Colonic mucosa (tissue), 4 donors: ENCODE measurements at regions not wholly inside any gene's neighbourhood (a gene's known extent, or its start where the extent isn't known, plus 50 kb on each side); places are given as distances from the start of the nearest gene placed in this dataset.

Experiments
- DNase-seq: peaks from one replicate; pipeline ENCODE4 v3.0.0-alpha.2; 2020
- H3K27ac ChIP-seq: fragments of 200-600 bp; one replicate; pipeline ENCODE4 v1.8.0; 2021
- H3K27me3 ChIP-seq: fragments of 200-600 bp; one replicate; pipeline ENCODE4 v1.8.0; 2021
- H3K36me3 ChIP-seq: fragments of 200-600 bp; one replicate; pipeline ENCODE4 v1.8.0; 2021
- H3K4me1 ChIP-seq: fragments of 200-600 bp; one replicate; pipeline ENCODE4 v1.8.0; 2021; ENCODE audit warnings: mild to moderate bottlenecking
- H3K4me3 ChIP-seq: fragments of 200-600 bp; one replicate; pipeline ENCODE4 v1.8.0; 2021
- H3K9ac ChIP-seq, 2 donors: one replicate each; pipeline ENCODE4 v1.7.0; 2013; ENCODE audit warnings: control low read depth in 2 of 2, low read depth in 2 of 2, low read length in 2 of 2
- H3K9me3 ChIP-seq: fragments of 200-600 bp; one replicate; pipeline ENCODE4 v1.8.0; 2021
- intact Hi-C: fragments of 100-400 bp; cut with DNase I; formaldehyde crosslinking; loops from one replicate; pipeline ENCODE4 v1.14.1; 2022
- TF ChIP-seq, protein P1 (sequence below): fragments of 200-600 bp; IDR thresholded peaks from one replicate; pipeline ENCODE4 v1.8.0; 2022; ENCODE audit warnings: antibody characterized with exemption, mild to moderate bottlenecking
- donor health status: healthy.
- donor health status: DM: no; HTN: no; CAD: no.
- donor health status: DM: no; HTN: no; CAD: no.

DNA sequence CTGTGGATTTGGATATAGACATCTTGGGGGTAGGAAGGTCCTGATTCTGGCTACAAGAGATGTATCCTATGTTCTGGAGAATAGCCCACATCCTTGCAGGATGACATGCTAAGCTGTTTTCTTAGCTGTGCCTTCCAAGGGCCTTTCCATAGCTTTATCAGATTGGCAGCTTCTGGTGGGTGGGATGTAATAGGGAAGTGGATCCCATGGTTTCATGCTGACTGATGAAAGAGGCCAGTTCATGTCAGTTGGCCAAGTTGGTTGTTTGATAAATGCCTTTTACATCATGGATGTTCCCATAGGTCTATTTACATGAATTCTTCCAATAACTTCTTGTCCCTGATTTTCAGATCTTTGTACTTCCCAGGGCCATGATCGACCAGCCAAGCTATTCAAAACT, 169.1 kb upstream of the RMST start:
- no peaks in the 10 kb centered on the region for H3K9me3 ChIP-seq
- DNase-seq, result no peak
- intact Hi-C loops, result no loop called here

DNA sequence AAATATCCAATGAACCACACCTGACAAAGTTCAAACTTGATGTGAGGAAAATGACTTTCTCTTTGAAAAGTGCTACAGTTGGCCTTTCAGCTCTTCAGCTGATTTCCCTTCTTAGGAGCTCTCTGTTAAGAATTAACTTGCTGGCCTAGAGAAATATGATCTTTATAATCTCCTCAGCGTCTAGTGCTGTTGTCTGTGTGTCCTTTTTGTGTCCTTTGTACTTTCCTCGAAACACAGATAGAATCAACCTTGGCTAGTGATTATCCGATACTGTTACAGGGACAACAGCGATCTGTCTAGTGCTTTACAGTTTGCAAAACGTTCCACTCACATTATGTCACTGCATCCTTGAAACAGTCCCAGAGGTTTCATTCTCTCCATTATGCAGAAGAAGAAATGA, 162.8 kb upstream of the RMST start:
- no peaks in the 10 kb centered on the region for H3K9me3 ChIP-seq

More for the DNA sequence above, 169.1 kb upstream of the RMST start:
- TF ChIP-seq, protein P1, sequence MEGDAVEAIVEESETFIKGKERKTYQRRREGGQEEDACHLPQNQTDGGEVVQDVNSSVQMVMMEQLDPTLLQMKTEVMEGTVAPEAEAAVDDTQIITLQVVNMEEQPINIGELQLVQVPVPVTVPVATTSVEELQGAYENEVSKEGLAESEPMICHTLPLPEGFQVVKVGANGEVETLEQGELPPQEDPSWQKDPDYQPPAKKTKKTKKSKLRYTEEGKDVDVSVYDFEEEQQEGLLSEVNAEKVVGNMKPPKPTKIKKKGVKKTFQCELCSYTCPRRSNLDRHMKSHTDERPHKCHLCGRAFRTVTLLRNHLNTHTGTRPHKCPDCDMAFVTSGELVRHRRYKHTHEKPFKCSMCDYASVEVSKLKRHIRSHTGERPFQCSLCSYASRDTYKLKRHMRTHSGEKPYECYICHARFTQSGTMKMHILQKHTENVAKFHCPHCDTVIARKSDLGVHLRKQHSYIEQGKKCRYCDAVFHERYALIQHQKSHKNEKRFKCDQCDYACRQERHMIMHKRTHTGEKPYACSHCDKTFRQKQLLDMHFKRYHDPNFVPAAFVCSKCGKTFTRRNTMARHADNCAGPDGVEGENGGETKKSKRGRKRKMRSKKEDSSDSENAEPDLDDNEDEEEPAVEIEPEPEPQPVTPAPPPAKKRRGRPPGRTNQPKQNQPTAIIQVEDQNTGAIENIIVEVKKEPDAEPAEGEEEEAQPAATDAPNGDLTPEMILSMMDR, result no peak
- no peak overlapping the region for H3K9ac ChIP-seq
- no peak overlapping the region for H3K27ac ChIP-seq
- no peaks in the 10 kb centered on the region for H3K4me1 ChIP-seq
- H3K36me3 ChIP-seq, result no peaks in the 10 kb centered on the region
- no peak overlapping the region for H3K4me3 ChIP-seq
- no peaks in the 10 kb centered on the region for H3K27me3 ChIP-seq

DNA sequence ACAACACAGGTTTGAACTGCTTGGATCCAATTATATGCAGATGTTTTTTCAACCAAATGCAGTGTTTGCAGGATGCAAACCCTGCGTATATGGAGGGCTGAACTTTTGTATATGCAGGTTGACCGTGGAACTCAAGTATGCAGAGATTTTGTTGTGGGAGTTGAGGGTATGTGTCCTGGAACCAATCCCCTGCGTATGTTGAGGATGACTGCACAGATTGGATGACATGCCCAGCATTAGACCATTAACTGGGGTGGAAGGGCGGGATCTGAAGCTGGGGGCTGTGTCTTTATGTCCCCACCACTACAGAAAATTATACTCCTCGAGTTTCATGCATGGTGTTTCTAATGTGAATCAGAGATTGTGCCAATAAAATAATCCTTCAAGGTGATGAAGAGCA, 162.2 kb upstream of the RMST start:
- no peak for DNase-seq
- TF ChIP-seq, protein P1, result no peak
- H3K4me3 ChIP-seq, result no peak overlapping the region
- no peaks in the 10 kb centered on the region for H3K9me3 ChIP-seq
- H3K4me1 ChIP-seq, result no peaks in the 10 kb centered on the region
- intact Hi-C loops, result loop anchor here (10.0 kb wide), 1 partner anchor 306 kb away; no protein-coding TSS in a partner anchor
- no peak overlapping the region for H3K9ac ChIP-seq
- H3K36me3 ChIP-seq, result no peaks in the 10 kb centered on the region
- H3K27ac ChIP-seq, result no peak overlapping the region
- no peaks in the 10 kb centered on the region for H3K27me3 ChIP-seq

More for the DNA sequence above, 162.8 kb upstream of the RMST start:
- Histone ChIP-seq H3K9ac (no peak overlapping the region), H3K4me1 (no peaks in the 10 kb centered on the region), H3K36me3 (no peaks in the 10 kb centered on the region), H3K27ac (no peak overlapping the region), H3K4me3 (no peak overlapping the region), H3K27me3 (no peaks in the 10 kb centered on the region)
- intact Hi-C loops, result loop anchor here (10.0 kb wide), 1 partner anchor 305 kb away; no protein-coding TSS in a partner anchor
- TF ChIP-seq, protein P1, result no peak
- no peak for DNase-seq

DNA sequence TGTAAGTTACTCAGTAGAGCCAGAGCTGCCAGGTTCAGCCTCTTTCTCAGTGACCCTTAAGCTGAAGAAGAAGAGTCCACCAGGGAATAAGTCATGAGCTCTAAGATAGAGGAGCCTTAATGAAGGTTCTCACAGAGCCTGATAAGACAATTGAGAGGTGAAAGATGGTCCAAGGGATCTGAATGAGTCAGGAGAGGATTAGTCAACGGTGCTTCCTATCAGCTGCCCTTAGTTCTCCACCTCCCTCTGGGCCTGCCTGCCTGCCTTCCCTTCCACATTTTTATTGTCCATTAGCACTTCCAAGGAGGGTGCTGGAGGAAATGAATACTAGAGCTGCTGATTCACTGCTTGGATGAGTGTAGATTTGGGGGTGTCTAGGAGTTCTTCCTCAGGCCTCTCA, 161.7 kb upstream of the RMST start:
- no peak for DNase-seq
- H3K27ac ChIP-seq, result no peak overlapping the region
- no peaks in the 10 kb centered on the region for H3K4me1 ChIP-seq
- no peaks in the 10 kb centered on the region for H3K27me3 ChIP-seq
- no peak overlapping the region for H3K4me3 ChIP-seq
- TF ChIP-seq, protein P1, result no peak
- H3K36me3 ChIP-seq, result no peaks in the 10 kb centered on the region
- no peak overlapping the region for H3K9ac ChIP-seq
- intact Hi-C loops, result loop anchor here (10.0 kb wide), 1 partner anchor 306 kb away; no protein-coding TSS in a partner anchor
- no peaks in the 10 kb centered on the region for H3K9me3 ChIP-seq

DNA sequence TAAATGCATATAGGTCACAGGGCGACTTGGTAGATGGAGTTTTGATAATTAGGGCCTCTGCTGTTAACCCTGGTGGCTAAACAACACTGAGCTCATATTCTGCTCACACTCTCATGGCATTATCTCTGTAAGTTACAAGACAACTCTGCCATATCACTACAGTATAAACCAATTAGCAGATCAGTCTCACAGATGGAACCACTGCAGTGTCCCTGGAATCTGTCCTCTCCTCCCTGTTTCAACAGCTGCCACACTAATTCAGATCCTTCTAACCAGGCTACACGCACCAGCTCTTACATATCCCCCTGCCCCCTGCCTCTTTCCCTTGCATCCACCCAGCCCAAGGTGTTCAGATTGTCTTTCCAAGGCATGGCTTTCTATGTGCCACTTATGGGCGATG, 161.0 kb upstream of the RMST start:
- Histone ChIP-seq H3K27me3 (no peaks in the 10 kb centered on the region), H3K9me3 (no peaks in the 10 kb centered on the region), H3K27ac (no peak overlapping the region), H3K9ac (no peak overlapping the region), H3K36me3 (no peaks in the 10 kb centered on the region), H3K4me1 (no peaks in the 10 kb centered on the region), H3K4me3 (no peak overlapping the region)
- intact Hi-C loops, result loop anchor here (10.0 kb wide), 1 partner anchor 307 kb away; no protein-coding TSS in a partner anchor
- TF ChIP-seq, protein P1, result no peak
- DNase-seq, result no peak
